MV-4-11 (cell line): ENCODE measurements at regions not wholly inside any gene's neighbourhood (a gene's known extent, or its start where the extent isn't known, plus 50 kb on each side); places are given as distances from the start of the nearest gene placed in this dataset.

Experiments
- DNase-seq: peaks from one replicate; lab custom pipeline; 2025; lab: John Stamatoyannopoulos, UW

- no peak for DNase-seq
Measured at GRCh38 chr2:120440521-120441350, 94.8 kb downstream of the INHBB start.

- DNase-seq, result no peak
Measured at GRCh38 chr2:120441351-120441700, 95.4 kb downstream of the INHBB start.

GRCh38 chr2:120441744-120442471 lies 96.0 kb downstream of the INHBB start:
- no peak for DNase-seq

- no peak for DNase-seq
Measured at GRCh38 chr2:120442541-120442922, 96.6 kb downstream of the INHBB start.

- DNase-seq, result no peak
Measured at GRCh38 chr2:120442923-120443571, 97.1 kb downstream of the INHBB start.

- no peak for DNase-seq
Measured at GRCh38 chr2:120443946-120444345, 98.0 kb downstream of the INHBB start.

GRCh38 chr2:120444691-120445240 lies 98.8 kb downstream of the INHBB start:
- no peak for DNase-seq

GRCh38 chr2:120445449-120446143 lies 99.7 kb downstream of the INHBB start:
- DNase-seq, result no peak

- DNase-seq, result no peak
Measured at GRCh38 chr2:120446236-120447126, 100.5 kb downstream of the INHBB start.

- DNase-seq, result no peak
Measured at GRCh38 chr2:120447127-120447785, 101.3 kb downstream of the INHBB start.

GRCh38 chr2:120448436-120448835 lies 102.5 kb downstream of the INHBB start:
- no peak for DNase-seq

- DNase-seq, result no peak
Measured at GRCh38 chr2:120448961-120449810, 103.2 kb downstream of the INHBB start.

GRCh38 chr2:120450196-120450820 lies 104.4 kb downstream of the INHBB start:
- DNase-seq, result no peak

- DNase-seq, result no peak
Measured at GRCh38 chr2:120451334-120451733, 105.4 kb downstream of the INHBB start.

- DNase-seq, result no peak
Measured at GRCh38 chr2:120452131-120452530, 106.2 kb downstream of the INHBB start.

GRCh38 chr2:120452945-120453634 lies 107.2 kb downstream of the INHBB start:
- DNase-seq, result no peak

GRCh38 chr2:120453635-120453998 lies 107.7 kb downstream of the INHBB start:
- DNase-seq, result no peak

- DNase-seq, result no peak
Measured at GRCh38 chr2:120454654-120455385, 108.9 kb downstream of the INHBB start.
